C4-2B (cell line): ENCODE measurements at regions not wholly inside any gene's neighbourhood (a gene's known extent, or its start where the extent isn't known, plus 50 kb on each side); places are given as distances from the start of the nearest gene placed in this dataset.

Source experiments
- CTCF ChIP-seq: fragments of 450-650 bp; conservative IDR thresholded peaks from 2 replicates; pipeline ENCODE4 v1.5.1; 2017; ENCODE audit warnings: mild to moderate bottlenecking
- ZFX ChIP-seq: fragments of 450-650 bp; IDR thresholded peaks from 2 replicates; pipeline ENCODE4 v1.6.1; 2017

DNA sequence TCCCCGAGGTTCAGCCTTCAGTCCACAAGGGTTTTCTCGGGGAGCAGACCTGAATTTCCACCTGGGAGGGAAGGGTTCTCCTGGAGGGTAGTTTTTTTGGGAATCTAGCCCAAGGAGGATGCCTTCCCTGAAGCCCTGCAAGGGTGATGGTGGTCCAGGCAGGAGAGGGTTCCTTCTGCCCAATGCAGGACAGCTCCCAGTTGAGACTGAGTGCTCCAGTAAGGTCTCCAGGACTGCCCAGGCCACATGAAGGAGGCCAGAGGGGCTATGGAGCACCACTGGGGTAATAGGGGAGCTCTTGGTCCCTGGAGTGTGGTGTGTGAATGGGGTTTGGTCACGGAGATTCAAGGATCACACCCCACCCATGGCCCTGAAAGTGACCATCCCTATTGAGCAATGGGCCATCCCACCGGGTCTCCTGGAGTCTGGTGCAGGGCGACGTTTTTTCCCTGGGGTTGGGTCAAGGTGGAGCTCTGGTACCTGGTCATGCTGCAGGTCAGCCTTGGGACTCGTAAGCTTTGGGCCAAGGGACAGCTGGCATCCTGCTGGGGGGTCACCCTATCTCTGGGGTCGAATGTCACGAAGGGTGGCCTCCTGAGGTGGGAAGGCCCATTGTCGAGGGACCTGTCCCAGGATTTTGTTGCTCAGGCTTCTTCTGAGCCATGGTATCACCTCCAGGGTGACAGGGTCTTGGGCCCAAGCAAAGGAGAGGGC, 196.5 kb downstream of the UBE3A start:
- no peak for TF ChIP-seq ZFX
- no peak for TF ChIP-seq CTCF
